HG03460 (cell line): ENCODE measurements at regions not wholly inside any gene's neighbourhood (a gene's known extent, or its start where the extent isn't known, plus 50 kb on each side); places are given as distances from the start of the nearest gene placed in this dataset.
A peak's percentile ranks its signal among the peaks of the same experiment; 100 is the strongest.
"Not testable (repeated sequence)": the region's sequence is repeated elsewhere in the genome, so short reads cannot be mapped to it uniquely, and the experiment has no call there.

Experiments
- ATAC-seq: cut with Tn5 transposase; IDR thresholded peaks from one replicate; pipeline ENCODE4 v1.9.1; 2021; ENCODE audit not compliant: unreplicated experiment

- ATAC-seq: peak; percentile 89
Measured at GRCh38 chr12:85424581-85425348, 144.7 kb downstream of the ALX1 start.

GRCh38 chr12:85425349-85425612, 145.3 kb downstream of the ALX1 start:
- ATAC-seq: no peak

GRCh38 chr12:85425926-85426325, 145.9 kb downstream of the ALX1 start:
- ATAC-seq: no peak

GRCh38 chr12:85433148-85433547, 153.1 kb downstream of the ALX1 start:
- not testable (repeated sequence) for ATAC-seq

GRCh38 chr12:85440271-85440670, 160.3 kb downstream of the ALX1 start:
- ATAC-seq: no peak

GRCh38 chr12:85441025-85441424, 161.0 kb downstream of the ALX1 start:
- no peak for ATAC-seq

GRCh38 chr12:85441741-85442140, 161.7 kb downstream of the ALX1 start:
- no peak for ATAC-seq

GRCh38 chr12:85445060-85445938, 165.3 kb downstream of the ALX1 start:
- no peak for ATAC-seq

- no peak for ATAC-seq
Measured at GRCh38 chr12:85448031-85448430, 168.0 kb downstream of the ALX1 start.

GRCh38 chr12:85448548-85449139, 168.6 kb downstream of the ALX1 start:
- no peak for ATAC-seq

GRCh38 chr12:85457016-85457415, 177.0 kb downstream of the ALX1 start:
- ATAC-seq: no peak

- ATAC-seq: no peak
Measured at GRCh38 chr12:85461127-85461526, 181.1 kb downstream of the ALX1 start.

- ATAC-seq: no peak
Measured at GRCh38 chr12:85462888-85463287, 182.9 kb downstream of the ALX1 start.

- no peak for ATAC-seq
Measured at GRCh38 chr12:85466890-85467289, 186.9 kb downstream of the ALX1 start.

- ATAC-seq: peak; percentile 95
Measured at GRCh38 chr12:85468356-85469157, 188.5 kb downstream of the ALX1 start.

- not testable (repeated sequence) for ATAC-seq
Measured at GRCh38 chr12:85469158-85470086, 189.4 kb downstream of the ALX1 start.

- ATAC-seq: not testable (repeated sequence)
Measured at GRCh38 chr12:85475277-85475676, 195.3 kb downstream of the ALX1 start.

GRCh38 chr12:85476756-85477155, 196.7 kb downstream of the ALX1 start:
- ATAC-seq: no peak

GRCh38 chr12:85484387-85484786, 204.4 kb downstream of the ALX1 start:
- ATAC-seq: peak; percentile 67

GRCh38 chr12:85489194-85489593, 209.2 kb downstream of the ALX1 start:
- ATAC-seq: no peak
